Breast epithelium (tissue), 4 donors: ENCODE measurements at regions not wholly inside any gene's neighbourhood (a gene's known extent, or its start where the extent isn't known, plus 50 kb on each side); places are given as distances from the start of the nearest gene placed in this dataset.

Source experiments
- DNase-seq, 2 donors: peaks; one replicate each; pipeline ENCODE4 v3.0.0-alpha.2; 2019; ENCODE audit warnings: low spot score in 2 of 2
- H3K27ac ChIP-seq, 2 donors: fragments of 200-600 bp; sonication (generic) in 1 of 2; one replicate each; pipeline ENCODE4 v1.5.1; 2016 to 2019; ENCODE audit warnings: mild to moderate bottlenecking in 1 of 2
- H3K27me3 ChIP-seq, 2 donors: fragments of 200-600 bp; sonication (generic) in 1 of 2; one replicate each; pipeline versions ENCODE4 v1.5.1 to v1.6.0; 2017 to 2019; ENCODE audit warnings: control low read depth in 1 of 2, mild to moderate bottlenecking in 1 of 2
- H3K36me3 ChIP-seq: fragments of 200-600 bp; one replicate; pipeline ENCODE4 v1.5.1; 2019
- H3K4me1 ChIP-seq, 2 donors: fragments of 200-600 bp; sonication (generic); one replicate each; pipeline ENCODE4 v1.5.1; 2016 to 2019; ENCODE audit warnings: control low read depth in 1 of 2
- H3K4me3 ChIP-seq, 3 donors: fragments of 200-600 bp; sonication (generic); 1 replicate in 2 of 3; 2 replicates in 1 of 3; pipeline ENCODE4 v1.5.1; 2016 to 2019; ENCODE audit warnings: mild to moderate bottlenecking in 3 of 3, moderate library complexity in 2 of 3
- H3K9me3 ChIP-seq, 2 donors: fragments of 200-600 bp; sonication (generic) in 1 of 2; one replicate each; pipeline ENCODE4 v1.5.1; 2016 to 2019; ENCODE audit warnings: control low read depth in 1 of 2
- CTCF ChIP-seq, 3 donors: fragments of 450-650 bp; IDR thresholded peaks; one replicate each; pipeline ENCODE4 v1.5.1; 2016 to 2017; ENCODE audit warnings: antibody characterized with exemption in 3 of 3, mild to moderate bottlenecking in 3 of 3, moderate library complexity in 3 of 3
- POLR2A ChIP-seq: fragments of 450-650 bp; IDR thresholded peaks from one replicate; pipeline ENCODE4 v1.6.1; 2016; ENCODE audit warnings: antibody characterized with exemption, mild to moderate bottlenecking, moderate library complexity
- POLR2AphosphoS5 ChIP-seq, 3 donors: sonication (generic); formaldehyde crosslinking; IDR thresholded peaks; one replicate each; pipeline ENCODE4 v1.6.1; 2017; ENCODE audit warnings: antibody characterized with exemption in 3 of 3
- intact Hi-C: fragments of 100-400 bp; cut with DNase I; formaldehyde crosslinking; loops from one replicate; pipeline ENCODE4 v1.15.1; 2023; ENCODE audit warnings: low total_unique reads

- H3K36me3 ChIP-seq, result no peaks in the 10 kb centered on the region
- intact Hi-C loops, result no loop called here
Observed at GRCh38 chr4:144289667-144290428, 149.3 kb upstream of the GYPA start.

DNA sequence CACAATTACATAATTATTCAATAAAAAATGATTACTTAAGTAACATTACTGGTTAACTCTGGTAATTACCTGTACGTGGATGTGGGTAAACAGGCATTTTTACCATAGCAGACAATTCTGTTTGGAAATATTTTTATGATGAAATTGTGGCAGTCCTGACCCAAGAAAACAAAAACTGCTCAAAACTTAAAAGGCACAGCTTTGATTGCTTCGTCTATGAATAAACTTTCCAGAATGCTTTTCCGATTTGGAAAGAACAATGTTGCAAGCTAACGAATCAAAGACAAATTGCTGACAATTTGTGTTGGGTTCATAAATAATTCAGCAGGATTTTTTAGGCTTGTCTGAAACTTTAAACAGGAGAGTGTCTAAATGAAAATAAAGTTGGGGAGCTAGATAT, 150.6 kb upstream of the GYPA start:
- H3K27ac ChIP-seq, result no peak overlapping the region
- no peaks in the 10 kb centered on the region for H3K9me3 ChIP-seq
- H3K4me3 ChIP-seq, result no peak overlapping the region
- no peaks in the 10 kb centered on the region for H3K36me3 ChIP-seq
- TF ChIP-seq POLR2A (no peak), POLR2AphosphoS5 (IDR thresholded peaks at IDR 0.05) (no peak), CTCF (IDR thresholded peaks at IDR 0.05) (no peak)
- no peaks in the 10 kb centered on the region for H3K4me1 ChIP-seq
- intact Hi-C loops, result no loop called here
- no peaks in the 10 kb centered on the region for H3K27me3 ChIP-seq
- DNase-seq, result no peak

More at GRCh38 chr4:144289667-144290428, 149.3 kb upstream of the GYPA start:
- TF ChIP-seq POLR2A (no peak), POLR2AphosphoS5 (IDR thresholded peaks at IDR 0.05) (no peak), CTCF (IDR thresholded peaks at IDR 0.05) (no peak)
- no peak for DNase-seq
- H3K9me3 ChIP-seq, result no peaks in the 10 kb centered on the region
- H3K27me3 ChIP-seq, result no peaks in the 10 kb centered on the region
- no peak overlapping the region for H3K27ac ChIP-seq
- H3K4me1 ChIP-seq, result no peaks in the 10 kb centered on the region
- no peak overlapping the region for H3K4me3 ChIP-seq

DNA sequence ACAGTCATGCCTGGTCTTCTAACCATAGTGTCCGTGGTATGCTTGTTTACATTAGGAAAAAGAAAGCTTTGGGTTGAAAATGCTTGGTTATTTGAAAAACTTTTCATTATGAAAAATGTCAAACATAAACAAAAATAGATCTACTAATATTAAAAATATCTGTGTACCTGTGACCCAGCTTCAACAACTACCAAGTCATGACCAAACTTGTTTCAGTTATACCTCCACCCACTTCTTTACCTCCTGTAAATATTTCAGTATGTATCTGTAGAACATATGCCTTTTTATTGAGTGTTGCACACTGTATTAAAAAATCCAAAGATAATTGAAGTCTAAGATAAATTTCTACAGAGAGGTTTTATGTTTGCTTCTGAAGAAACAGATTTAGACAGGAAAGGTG, 153.7 kb upstream of the GYPA start:
- Histone ChIP-seq H3K4me1 (no peaks in the 10 kb centered on the region), H3K27ac (no peak overlapping the region), H3K36me3 (no peaks in the 10 kb centered on the region), H3K9me3 (no peaks in the 10 kb centered on the region), H3K27me3 (no peaks in the 10 kb centered on the region), H3K4me3 (no peak overlapping the region)
- TF ChIP-seq CTCF (IDR thresholded peaks at IDR 0.05) (no peak), POLR2AphosphoS5 (IDR thresholded peaks at IDR 0.05) (no peak), POLR2A (no peak)
- DNase-seq, result no peak
- intact Hi-C loops, result no loop called here

- intact Hi-C loops, result no loop called here
- no peaks in the 10 kb centered on the region for H3K4me1 ChIP-seq
- H3K4me3 ChIP-seq, result no peak overlapping the region
- H3K27me3 ChIP-seq, result no peaks in the 10 kb centered on the region
- TF ChIP-seq POLR2A (no peak), CTCF (IDR thresholded peaks at IDR 0.05) (no peak), POLR2AphosphoS5 (IDR thresholded peaks at IDR 0.05) (no peak)
- DNase-seq, result no peak
- no peaks in the 10 kb centered on the region for H3K36me3 ChIP-seq
- H3K9me3 ChIP-seq, result no peaks in the 10 kb centered on the region
- no peak overlapping the region for H3K27ac ChIP-seq
Observed at GRCh38 chr4:144295286-144295995, 154.9 kb upstream of the GYPA start.

DNA sequence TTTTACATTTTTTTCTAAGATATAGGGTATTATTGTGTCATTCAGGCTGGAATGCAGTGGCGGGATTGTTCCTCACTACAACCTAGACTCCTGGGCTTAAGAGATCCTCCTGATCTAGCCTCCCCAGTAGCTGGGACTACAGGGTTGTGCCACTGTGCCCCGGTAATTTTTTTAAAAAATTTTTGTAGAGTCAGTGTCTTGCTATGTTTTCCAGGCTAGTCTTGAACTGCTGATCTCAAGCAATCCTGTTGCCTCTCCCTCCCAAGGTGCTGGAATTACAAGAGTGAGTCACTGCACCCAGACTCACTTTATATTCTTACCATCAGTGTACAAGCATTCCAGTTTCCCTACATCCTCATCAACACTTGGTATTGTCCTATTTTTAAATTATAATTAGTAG, 156.4 kb upstream of the GYPA start:
- Histone ChIP-seq H3K9me3 (no peaks in the 10 kb centered on the region), H3K36me3 (no peaks in the 10 kb centered on the region), H3K27ac (no peak overlapping the region), H3K27me3 (no peaks in the 10 kb centered on the region), H3K4me1 (no peaks in the 10 kb centered on the region), H3K4me3 (no peak overlapping the region)
- intact Hi-C loops, result no loop called here
- TF ChIP-seq CTCF (IDR thresholded peaks at IDR 0.05), result no peak
- no peak for TF ChIP-seq POLR2AphosphoS5 (IDR thresholded peaks at IDR 0.05)
- no peak for TF ChIP-seq POLR2A
- no peak for DNase-seq
